ENCODE measurements at regions not wholly inside any gene's neighbourhood (a gene's known extent, or its start where the extent isn't known, plus 50 kb on each side); places are given as distances from the start of the nearest gene placed in this dataset.

GRCh38 chrX:7444967-7445366, 297.0 kb upstream of the PUDP start:
- no peaks in the 10 kb centered on the region for H3K4me1 ChIP-seq (ENCODE audit: control insufficient read depth, insufficient read depth, low read length)
- no peaks in the 10 kb centered on the region for H3K9me3 ChIP-seq (ENCODE audit: control insufficient read depth, insufficient read depth, low read length)
- H3K36me3 ChIP-seq (ENCODE audit: control insufficient read depth, insufficient read depth, low read length): no peaks in the 10 kb centered on the region
- DNase-seq (ENCODE audit: low read depth in 4 of 6, low spot score in 6 of 6): no peak
- no peak overlapping the region for H3K27ac ChIP-seq (ENCODE audit: low read depth, low read length)
- no CpG with 5 or more reads among the region's 2 CpGs for WGBS (ENCODE audit: insufficient coverage)
- H3K4me3 ChIP-seq (ENCODE audit: low read depth, low read length): no peak overlapping the region
- H3K27me3 ChIP-seq (ENCODE audit: control insufficient read depth, insufficient read depth, low read length): no peaks in the 10 kb centered on the region

GRCh38 chrX:7441586-7441985, 293.6 kb upstream of the PUDP start:
- no peaks in the 10 kb centered on the region for H3K4me1 ChIP-seq (ENCODE audit: control insufficient read depth, insufficient read depth, low read length)
- H3K4me3 ChIP-seq (ENCODE audit: low read depth, low read length): no peak overlapping the region
- WGBS (ENCODE audit: insufficient coverage): 96% methylated on average over 6 of the region's 6 CpGs
- no peak for DNase-seq (ENCODE audit: low read depth in 4 of 6, low spot score in 6 of 6)
- H3K27me3 ChIP-seq (ENCODE audit: control insufficient read depth, insufficient read depth, low read length): no peaks in the 10 kb centered on the region
- H3K36me3 ChIP-seq (ENCODE audit: control insufficient read depth, insufficient read depth, low read length): no peaks in the 10 kb centered on the region
- no peak overlapping the region for H3K27ac ChIP-seq (ENCODE audit: low read depth, low read length)
- no peaks in the 10 kb centered on the region for H3K9me3 ChIP-seq (ENCODE audit: control insufficient read depth, insufficient read depth, low read length)

GRCh38 chrX:7435822-7436221, 287.9 kb upstream of the PUDP start:
- WGBS (ENCODE audit: insufficient coverage): no CpG with 5 or more reads among the region's 2 CpGs
- H3K27ac ChIP-seq (ENCODE audit: low read depth, low read length): no peak overlapping the region
- H3K4me1 ChIP-seq (ENCODE audit: control insufficient read depth, insufficient read depth, low read length): no peaks in the 10 kb centered on the region
- no peaks in the 10 kb centered on the region for H3K36me3 ChIP-seq (ENCODE audit: control insufficient read depth, insufficient read depth, low read length)
- H3K27me3 ChIP-seq (ENCODE audit: control insufficient read depth, insufficient read depth, low read length): no peaks in the 10 kb centered on the region
- no peak for DNase-seq (ENCODE audit: low read depth in 4 of 6, low spot score in 6 of 6)
- H3K4me3 ChIP-seq (ENCODE audit: low read depth, low read length): no peak overlapping the region
- H3K9me3 ChIP-seq (ENCODE audit: control insufficient read depth, insufficient read depth, low read length): no peaks in the 10 kb centered on the region

- DNase-seq (ENCODE audit: low read depth in 4 of 6, low spot score in 6 of 6): no peak
- no CpG with 5 or more reads among the region's 2 CpGs for WGBS (ENCODE audit: insufficient coverage)
- no peaks in the 10 kb centered on the region for H3K36me3 ChIP-seq (ENCODE audit: control insufficient read depth, insufficient read depth, low read length)
- no peak overlapping the region for H3K27ac ChIP-seq (ENCODE audit: low read depth, low read length)
- H3K4me3 ChIP-seq (ENCODE audit: low read depth, low read length): no peak overlapping the region
- H3K9me3 ChIP-seq (ENCODE audit: control insufficient read depth, insufficient read depth, low read length): no peaks in the 10 kb centered on the region
- H3K4me1 ChIP-seq (ENCODE audit: control insufficient read depth, insufficient read depth, low read length): no peaks in the 10 kb centered on the region
- H3K27me3 ChIP-seq (ENCODE audit: control insufficient read depth, insufficient read depth, low read length): no peaks in the 10 kb centered on the region
Measured at GRCh38 chrX:7432901-7433300, 284.9 kb upstream of the PUDP start.

- Histone ChIP-seq H3K27ac (ENCODE audit: low read depth, low read length) (no peak overlapping the region), H3K4me1 (ENCODE audit: control insufficient read depth, insufficient read depth, low read length) (no peaks in the 10 kb centered on the region), H3K9me3 (ENCODE audit: control insufficient read depth, insufficient read depth, low read length) (no peaks in the 10 kb centered on the region), H3K36me3 (ENCODE audit: control insufficient read depth, insufficient read depth, low read length) (no peaks in the 10 kb centered on the region), H3K4me3 (ENCODE audit: low read depth, low read length) (no peak overlapping the region), H3K27me3 (ENCODE audit: control insufficient read depth, insufficient read depth, low read length) (no peaks in the 10 kb centered on the region)
- WGBS (ENCODE audit: insufficient coverage): no CpG with 5 or more reads among the region's 1 CpG
- peak in 4 of 6 donors; percentile 23 to 70 (median 34) for DNase-seq (ENCODE audit: low read depth in 4 of 6, low spot score in 6 of 6)
Measured at GRCh38 chrX:7420717-7421116, 272.8 kb upstream of the PUDP start.

DNA sequence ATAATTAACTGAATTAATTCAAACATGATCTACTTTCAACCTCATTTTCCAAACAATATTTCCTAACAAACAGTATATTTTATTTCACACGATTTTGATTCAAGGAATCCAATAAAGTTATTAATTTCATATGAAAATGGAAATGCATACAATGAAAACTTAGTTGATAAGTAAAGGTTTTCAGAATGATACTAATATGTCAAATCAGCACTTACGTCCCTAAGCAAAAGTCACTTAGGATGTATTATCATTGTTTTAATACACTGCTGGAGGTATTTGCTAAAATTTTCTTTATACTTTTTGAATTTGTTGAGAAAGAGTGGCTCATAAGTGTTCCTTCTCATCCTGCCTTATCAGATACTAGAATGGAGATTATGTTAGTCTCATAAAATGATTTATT, 266.8 kb upstream of the PUDP start:
- Histone ChIP-seq H3K27ac (ENCODE audit: low read depth, low read length) (no peak overlapping the region), H3K9me3 (ENCODE audit: control insufficient read depth, insufficient read depth, low read length) (no peaks in the 10 kb centered on the region), H3K36me3 (ENCODE audit: control insufficient read depth, insufficient read depth, low read length) (no peaks in the 10 kb centered on the region), H3K27me3 (ENCODE audit: control insufficient read depth, insufficient read depth, low read length) (no peaks in the 10 kb centered on the region), H3K4me1 (ENCODE audit: control insufficient read depth, insufficient read depth, low read length) (no peaks in the 10 kb centered on the region), H3K4me3 (ENCODE audit: low read depth, low read length) (no peak overlapping the region)
- DNase-seq (ENCODE audit: low read depth in 4 of 6, low spot score in 6 of 6): no peak
- no CpG with 5 or more reads among the region's 2 CpGs for WGBS (ENCODE audit: insufficient coverage)

DNA sequence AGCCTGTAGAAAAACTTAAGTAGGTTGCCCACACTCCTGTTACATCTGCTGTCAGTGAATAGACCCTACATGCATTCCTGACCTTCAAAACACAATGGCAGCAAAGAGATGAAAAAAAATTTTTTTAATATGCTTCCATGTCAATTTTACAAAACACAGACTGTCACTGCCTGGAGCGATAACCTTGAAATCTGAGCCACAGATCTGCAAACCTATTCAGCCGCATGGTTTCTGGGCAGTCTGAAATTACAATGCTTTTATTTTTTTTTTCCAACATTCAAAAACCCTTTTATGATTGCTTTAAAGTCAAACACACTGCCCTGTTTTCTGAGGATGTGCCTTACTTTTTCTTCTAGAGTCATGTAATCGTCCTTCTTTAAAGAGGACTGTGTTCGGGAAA, 264.9 kb upstream of the PUDP start:
- Histone ChIP-seq H3K4me3 (ENCODE audit: low read depth, low read length) (no peak overlapping the region), H3K36me3 (ENCODE audit: control insufficient read depth, insufficient read depth, low read length) (no peaks in the 10 kb centered on the region), H3K9me3 (ENCODE audit: control insufficient read depth, insufficient read depth, low read length) (no peaks in the 10 kb centered on the region), H3K27me3 (ENCODE audit: control insufficient read depth, insufficient read depth, low read length) (no peaks in the 10 kb centered on the region), H3K27ac (ENCODE audit: low read depth, low read length) (no peak overlapping the region), H3K4me1 (ENCODE audit: control insufficient read depth, insufficient read depth, low read length) (no peaks in the 10 kb centered on the region)
- 100% methylated on average over 3 of the region's 4 CpGs for WGBS (ENCODE audit: insufficient coverage)
- DNase-seq (ENCODE audit: low read depth in 4 of 6, low spot score in 6 of 6): no peak

DNA sequence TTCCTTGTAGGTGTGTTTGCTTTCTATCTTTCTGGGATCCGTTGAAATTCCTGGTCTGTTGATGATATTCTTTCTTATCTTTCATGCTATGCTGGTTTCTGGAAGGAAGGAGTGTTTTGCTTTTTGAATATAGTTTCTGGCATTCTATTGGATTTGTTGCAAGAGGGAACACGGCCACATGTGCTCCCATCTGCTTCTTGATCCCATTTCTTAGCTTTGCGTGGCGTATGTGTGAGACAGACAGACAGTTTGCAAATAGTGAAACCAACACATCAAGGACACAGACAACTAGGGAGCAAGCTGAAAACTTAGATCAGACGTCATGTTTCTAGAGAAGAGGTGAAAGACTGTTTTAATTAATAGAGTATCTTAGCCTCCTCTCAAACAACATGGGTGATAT, 261.9 kb upstream of the PUDP start:
- Histone ChIP-seq H3K4me3 (ENCODE audit: low read depth, low read length) (no peak overlapping the region), H3K27ac (ENCODE audit: low read depth, low read length) (no peak overlapping the region), H3K36me3 (ENCODE audit: control insufficient read depth, insufficient read depth, low read length) (no peaks in the 10 kb centered on the region), H3K27me3 (ENCODE audit: control insufficient read depth, insufficient read depth, low read length) (no peaks in the 10 kb centered on the region), H3K4me1 (ENCODE audit: control insufficient read depth, insufficient read depth, low read length) (no peaks in the 10 kb centered on the region), H3K9me3 (ENCODE audit: control insufficient read depth, insufficient read depth, low read length) (no peaks in the 10 kb centered on the region)
- DNase-seq (ENCODE audit: low read depth in 4 of 6, low spot score in 6 of 6): peak in 1 of 6 donors; percentile 86
- WGBS (ENCODE audit: insufficient coverage): 67% methylated on average over 1 of the region's 5 CpGs

DNA sequence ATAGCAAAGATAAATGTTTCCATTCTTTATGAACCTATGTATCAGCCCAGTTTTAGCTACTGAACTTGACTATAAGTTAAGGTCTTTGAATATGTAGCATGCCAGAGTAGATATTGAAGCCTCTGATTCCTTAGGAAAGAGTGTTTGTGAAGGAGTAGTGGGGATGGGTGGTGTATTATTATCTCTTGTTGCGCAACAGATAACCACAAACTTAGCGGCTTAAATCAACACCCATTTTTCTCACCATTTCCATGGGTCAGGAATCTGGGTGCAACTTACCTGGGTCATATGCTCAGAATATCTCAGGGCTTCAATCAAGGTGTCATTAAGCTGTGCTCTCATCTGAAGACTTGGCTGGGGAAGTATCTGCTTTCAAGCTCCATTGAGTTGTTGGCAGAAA, 251.4 kb upstream of the PUDP start:
- WGBS (ENCODE audit: insufficient coverage): no CpG with 5 or more reads among the region's 2 CpGs

GRCh38 chrX:7390441-7390840, 242.5 kb upstream of the PUDP start:
- no peak for DNase-seq (ENCODE audit: low read depth in 4 of 6, low spot score in 6 of 6)
- H3K4me1 ChIP-seq (ENCODE audit: control insufficient read depth, insufficient read depth, low read length): no peaks in the 10 kb centered on the region
- no CpG with 5 or more reads among the region's 2 CpGs for WGBS (ENCODE audit: insufficient coverage)

More for the DNA sequence above, 251.4 kb upstream of the PUDP start:
- H3K27me3 ChIP-seq (ENCODE audit: control insufficient read depth, insufficient read depth, low read length): no peaks in the 10 kb centered on the region
- H3K9me3 ChIP-seq (ENCODE audit: control insufficient read depth, insufficient read depth, low read length): peaks cover 3% of the 10 kb centered on the region
- DNase-seq (ENCODE audit: low read depth in 4 of 6, low spot score in 6 of 6): no peak
- H3K4me3 ChIP-seq (ENCODE audit: low read depth, low read length): no peak overlapping the region
- H3K27ac ChIP-seq (ENCODE audit: low read depth, low read length): no peak overlapping the region
- H3K36me3 ChIP-seq (ENCODE audit: control insufficient read depth, insufficient read depth, low read length): no peaks in the 10 kb centered on the region
- no peaks in the 10 kb centered on the region for H3K4me1 ChIP-seq (ENCODE audit: control insufficient read depth, insufficient read depth, low read length)

More at GRCh38 chrX:7390441-7390840, 242.5 kb upstream of the PUDP start:
- H3K9me3 ChIP-seq (ENCODE audit: control insufficient read depth, insufficient read depth, low read length): no peaks in the 10 kb centered on the region
- H3K27me3 ChIP-seq (ENCODE audit: control insufficient read depth, insufficient read depth, low read length): no peaks in the 10 kb centered on the region
- no peak overlapping the region for H3K27ac ChIP-seq (ENCODE audit: low read depth, low read length)
- no peak overlapping the region for H3K4me3 ChIP-seq (ENCODE audit: low read depth, low read length)
- H3K36me3 ChIP-seq (ENCODE audit: control insufficient read depth, insufficient read depth, low read length): no peaks in the 10 kb centered on the region

Measured in spinal cord (tissue), 9 donors.